NCI-H226 (cell line): ENCODE measurements at regions not wholly inside any gene's neighbourhood (a gene's known extent, or its start where the extent isn't known, plus 50 kb on each side); places are given as distances from the start of the nearest gene placed in this dataset.

ENCODE experiments used
- DNase-seq: peaks from one replicate; pipeline ENCODE4 v3.0.0-alpha.2; 2015

- no peak for DNase-seq
Observed at GRCh38 chr3:193851941-193852674, 259.1 kb downstream of the OPA1 start.

GRCh38 chr3:193852901-193853300 lies 259.9 kb downstream of the OPA1 start:
- DNase-seq: no peak

GRCh38 chr3:193853511-193854219 lies 260.7 kb downstream of the OPA1 start:
- DNase-seq: peak; percentile 47

GRCh38 chr3:193857996-193858395 lies 265.0 kb downstream of the OPA1 start:
- DNase-seq: peak; percentile 87

- DNase-seq: peak; percentile 45
Observed at GRCh38 chr3:193859195-193859594, 266.2 kb downstream of the OPA1 start.

GRCh38 chr3:193861012-193861411 lies 268.0 kb downstream of the OPA1 start:
- DNase-seq: no peak

GRCh38 chr3:193862843-193863242 lies 269.8 kb downstream of the OPA1 start:
- DNase-seq: no peak

GRCh38 chr3:193863657-193864357 lies 270.8 kb downstream of the OPA1 start:
- DNase-seq: no peak

- DNase-seq: no peak
Observed at GRCh38 chr3:193865339-193865738, 270.6 kb upstream of the HES1 start.

GRCh38 chr3:193865896-193866480 lies 270.0 kb upstream of the HES1 start:
- no peak for DNase-seq

- DNase-seq: no peak
Observed at GRCh38 chr3:193868590-193868989, 267.4 kb upstream of the HES1 start.

GRCh38 chr3:193869221-193870201 lies 266.4 kb upstream of the HES1 start:
- DNase-seq: peak; percentile 93

- DNase-seq: no peak
Observed at GRCh38 chr3:193870376-193871219, 265.4 kb upstream of the HES1 start.

- DNase-seq: no peak
Observed at GRCh38 chr3:193871220-193871485, 264.8 kb upstream of the HES1 start.

GRCh38 chr3:193872265-193872753 lies 263.6 kb upstream of the HES1 start:
- peak; percentile 98 for DNase-seq

GRCh38 chr3:193873426-193874201 lies 262.3 kb upstream of the HES1 start:
- DNase-seq: no peak

- DNase-seq: no peak
Observed at GRCh38 chr3:193874512-193874911, 261.4 kb upstream of the HES1 start.

- DNase-seq: no peak
Observed at GRCh38 chr3:193874997-193875593, 260.9 kb upstream of the HES1 start.

GRCh38 chr3:193875601-193876321 lies 260.2 kb upstream of the HES1 start:
- DNase-seq: no peak
